Fibroblast of lung (primary cell): ENCODE measurements at regions not wholly inside any gene's neighbourhood (a gene's known extent, or its start where the extent isn't known, plus 50 kb on each side); places are given as distances from the start of the nearest gene placed in this dataset.

ENCODE experiments used
- DNase-seq, 2 donors: peaks; one replicate each; pipeline versions ENCODE4 v3.0.0 to v3.0.0-alpha.2; 2010; ENCODE audit warnings: low read depth in 2 of 2
- H2AFZ ChIP-seq: 2 replicates; pipeline ENCODE4 v1.5.1; 2012; ENCODE audit warnings: low read length, control low read depth, inconsistent platforms
- H3K27ac ChIP-seq: 2 replicates; pipeline ENCODE4 v1.5.1; 2011; ENCODE audit warnings: low read length, control low read depth; ENCODE audit not compliant: insufficient read depth
- H3K27me3 ChIP-seq: 2 replicates; pipeline ENCODE4 v1.5.1; 2011; ENCODE audit warnings: mild to moderate bottlenecking, low read length; ENCODE audit not compliant: control insufficient read depth, insufficient read depth
- H3K36me3 ChIP-seq: 2 replicates; pipeline ENCODE4 v1.5.1; 2011; ENCODE audit warnings: low read length; ENCODE audit not compliant: control insufficient read depth, insufficient read depth
- H3K4me1 ChIP-seq: 2 replicates; pipeline ENCODE4 v1.5.1; 2011; ENCODE audit warnings: low read length; ENCODE audit not compliant: control insufficient read depth, insufficient read depth; ENCODE audit errors: extremely low read depth
- H3K4me2 ChIP-seq: 2 replicates; pipeline ENCODE4 v1.5.1; 2011; ENCODE audit warnings: low read length, control low read depth; ENCODE audit not compliant: insufficient read depth; ENCODE audit errors: extremely low read depth
- H3K4me3 ChIP-seq, 4 experiments: fragments of 200-600 bp in 1 of 4; sonication (generic) in 1 of 4; replicated peaks in 1 of 4; 2 replicates each; pipeline ENCODE4 v1.5.1; 2011 to 2016; ENCODE audit warnings: low read length in 4 of 4, low read depth in 3 of 4, mild to moderate bottlenecking in 3 of 4, control low read depth in 2 of 4, inconsistent platforms in 1 of 4, mixed read lengths in 1 of 4; ENCODE audit not compliant: insufficient read depth in 1 of 4; ENCODE audit errors: control extremely low read depth in 1 of 4
- H3K79me2 ChIP-seq: 2 replicates; pipeline ENCODE4 v1.5.1; 2012; ENCODE audit warnings: mild to moderate bottlenecking, low read length, inconsistent platforms; ENCODE audit not compliant: control insufficient read depth, insufficient read depth
- H3K9ac ChIP-seq: 2 replicates; pipeline ENCODE4 v1.5.1; 2011; ENCODE audit warnings: mild to moderate bottlenecking, low read length, control low read depth; ENCODE audit not compliant: insufficient read depth
- H3K9me3 ChIP-seq: 2 replicates; pipeline ENCODE4 v1.5.1; 2012; ENCODE audit warnings: low read depth, low read length; ENCODE audit not compliant: control insufficient read depth, insufficient read depth
- H4K20me1 ChIP-seq: 2 replicates; pipeline ENCODE4 v1.5.1; 2011; ENCODE audit warnings: low read length; ENCODE audit not compliant: control insufficient read depth, insufficient read depth; ENCODE audit errors: extremely low read depth
- EZH2 ChIP-seq: IDR thresholded peaks from 2 replicates; pipeline ENCODE4 v1.5.1; 2012; ENCODE audit warnings: low read length, control low read depth, mild to moderate bottlenecking; ENCODE audit errors: missing control alignments
- TF ChIP-seq, protein P1 (sequence below), 2 donors: IDR thresholded peaks in 1 of 2; conservative IDR thresholded peaks in 1 of 2; 1 replicate in 1 of 2; 2 replicates in 1 of 2; pipeline ENCODE4 v1.5.1; 2011 to 2012; ENCODE audit warnings: low read length in 2 of 2, control low read depth in 1 of 2, inconsistent platforms in 1 of 2, low read depth in 1 of 2, mild to moderate bottlenecking in 1 of 2

DNA sequence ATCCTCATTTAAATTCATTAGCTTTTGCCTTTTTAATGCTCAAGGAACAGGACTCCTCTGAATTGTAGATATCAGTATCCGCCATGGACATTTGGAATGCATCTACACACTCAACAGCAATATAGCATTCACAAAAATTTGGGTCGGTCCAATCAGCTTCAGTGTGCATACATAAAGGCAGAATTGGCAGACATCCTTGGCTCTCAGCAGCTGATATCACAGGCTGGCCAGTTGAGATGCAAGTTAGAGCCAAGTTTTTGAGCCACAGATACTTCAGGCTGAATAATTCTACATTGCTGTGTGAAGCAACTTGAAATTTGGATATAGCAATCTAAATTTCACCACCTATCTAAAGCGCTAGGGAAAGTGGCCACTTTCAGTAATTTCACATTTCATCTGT lies 821.1 kb downstream of the PCDH19 start:
- TF ChIP-seq, protein P1, sequence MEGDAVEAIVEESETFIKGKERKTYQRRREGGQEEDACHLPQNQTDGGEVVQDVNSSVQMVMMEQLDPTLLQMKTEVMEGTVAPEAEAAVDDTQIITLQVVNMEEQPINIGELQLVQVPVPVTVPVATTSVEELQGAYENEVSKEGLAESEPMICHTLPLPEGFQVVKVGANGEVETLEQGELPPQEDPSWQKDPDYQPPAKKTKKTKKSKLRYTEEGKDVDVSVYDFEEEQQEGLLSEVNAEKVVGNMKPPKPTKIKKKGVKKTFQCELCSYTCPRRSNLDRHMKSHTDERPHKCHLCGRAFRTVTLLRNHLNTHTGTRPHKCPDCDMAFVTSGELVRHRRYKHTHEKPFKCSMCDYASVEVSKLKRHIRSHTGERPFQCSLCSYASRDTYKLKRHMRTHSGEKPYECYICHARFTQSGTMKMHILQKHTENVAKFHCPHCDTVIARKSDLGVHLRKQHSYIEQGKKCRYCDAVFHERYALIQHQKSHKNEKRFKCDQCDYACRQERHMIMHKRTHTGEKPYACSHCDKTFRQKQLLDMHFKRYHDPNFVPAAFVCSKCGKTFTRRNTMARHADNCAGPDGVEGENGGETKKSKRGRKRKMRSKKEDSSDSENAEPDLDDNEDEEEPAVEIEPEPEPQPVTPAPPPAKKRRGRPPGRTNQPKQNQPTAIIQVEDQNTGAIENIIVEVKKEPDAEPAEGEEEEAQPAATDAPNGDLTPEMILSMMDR (conservative IDR thresholded peaks at IDR 0.05 in 1 of 2, IDR thresholded peaks at IDR 0.05 in 1 of 2; ENCODE audit: low read depth in 1 of 2, low read length in 2 of 2) = no peak
- TF ChIP-seq EZH2 = no peak
- no peaks in the 10 kb centered on the region for H3K4me1 ChIP-seq
- no peak overlapping the region for H3K4me3 ChIP-seq
- H4K20me1 ChIP-seq = no peaks in the 10 kb centered on the region
- H3K79me2 ChIP-seq = no peaks in the 10 kb centered on the region
- DNase-seq = no peak
- no peak overlapping the region for H2AFZ ChIP-seq
- H3K36me3 ChIP-seq = no peaks in the 10 kb centered on the region
- H3K9ac ChIP-seq = no peak overlapping the region
- H3K9me3 ChIP-seq = no peaks in the 10 kb centered on the region
- no peaks in the 10 kb centered on the region for H3K27me3 ChIP-seq
- H3K4me2 ChIP-seq = no peak overlapping the region
- no peak overlapping the region for H3K27ac ChIP-seq

DNA sequence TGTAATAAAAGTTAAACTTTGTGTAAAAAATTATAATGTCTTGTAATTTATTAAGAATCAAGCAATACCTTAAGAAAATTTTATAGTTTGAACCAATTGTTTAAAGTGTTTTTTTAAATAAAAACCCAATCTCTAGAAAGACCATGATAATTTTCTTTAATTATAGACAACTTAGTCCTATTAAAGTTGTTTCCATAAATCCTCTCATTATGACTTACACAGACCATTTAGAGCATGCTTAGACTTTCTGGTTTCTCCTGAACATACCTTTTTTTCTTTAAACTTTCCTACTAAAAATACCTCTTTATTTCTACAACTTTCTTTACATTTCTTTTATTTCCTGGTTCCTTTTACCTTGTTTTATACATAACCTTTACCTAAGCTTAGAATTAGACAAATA lies 837.4 kb downstream of the PCDH19 start:
- no peaks in the 10 kb centered on the region for H3K9me3 ChIP-seq
- H3K4me3 ChIP-seq = no peak overlapping the region
- H3K4me1 ChIP-seq = no peaks in the 10 kb centered on the region
- no peak overlapping the region for H3K27ac ChIP-seq
- no peaks in the 10 kb centered on the region for H3K36me3 ChIP-seq
- no peak overlapping the region for H2AFZ ChIP-seq
- no peaks in the 10 kb centered on the region for H3K27me3 ChIP-seq
- H3K9ac ChIP-seq = no peak overlapping the region
- no peak overlapping the region for H3K4me2 ChIP-seq
- no peaks in the 10 kb centered on the region for H3K79me2 ChIP-seq
- DNase-seq = no peak
- TF ChIP-seq, protein P1 (conservative IDR thresholded peaks at IDR 0.05 in 1 of 2, IDR thresholded peaks at IDR 0.05 in 1 of 2; ENCODE audit: low read depth in 1 of 2, low read length in 2 of 2) = no peak
- no peak for TF ChIP-seq EZH2
- H4K20me1 ChIP-seq = no peaks in the 10 kb centered on the region

DNA sequence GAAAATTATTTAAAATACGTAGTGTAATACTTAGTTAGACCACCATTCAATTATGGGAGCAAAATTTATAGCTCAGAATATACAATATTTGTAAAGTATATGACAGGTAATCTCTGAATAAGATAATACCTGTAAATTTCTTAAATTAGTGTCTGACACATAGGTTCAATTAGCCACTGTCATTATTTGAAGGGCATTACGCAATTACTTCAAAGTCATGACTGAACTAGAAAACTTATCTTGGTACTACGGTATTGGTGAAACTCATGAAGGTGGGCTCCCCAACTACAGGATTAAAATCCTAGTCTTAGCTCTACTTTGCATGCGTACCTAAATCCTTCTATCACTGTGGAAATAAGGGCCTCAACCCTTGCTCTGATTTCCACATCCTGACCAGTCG lies 860.7 kb downstream of the PCDH19 start:
- no peak for DNase-seq
- no peak overlapping the region for H2AFZ ChIP-seq
- TF ChIP-seq, protein P1 (conservative IDR thresholded peaks at IDR 0.05 in 1 of 2, IDR thresholded peaks at IDR 0.05 in 1 of 2; ENCODE audit: low read depth in 1 of 2, low read length in 2 of 2) = no peak

More for the DNA sequence above, 860.7 kb downstream of the PCDH19 start:
- no peak overlapping the region for H3K4me2 ChIP-seq
- H3K27me3 ChIP-seq = no peaks in the 10 kb centered on the region
- no peak overlapping the region for H3K9ac ChIP-seq
- no peaks in the 10 kb centered on the region for H3K9me3 ChIP-seq
- H3K36me3 ChIP-seq = no peaks in the 10 kb centered on the region
- no peaks in the 10 kb centered on the region for H3K4me1 ChIP-seq
- no peak overlapping the region for H3K27ac ChIP-seq
- H4K20me1 ChIP-seq = no peaks in the 10 kb centered on the region
- no peaks in the 10 kb centered on the region for H3K79me2 ChIP-seq
- no peak overlapping the region for H3K4me3 ChIP-seq
